Thymus (tissue), 11 donors: ENCODE measurements at regions not wholly inside any gene's neighbourhood (a gene's known extent, or its start where the extent isn't known, plus 50 kb on each side); places are given as distances from the start of the nearest gene placed in this dataset.

Experiments
- DNase-seq, 9 donors: peaks; one replicate each; pipeline ENCODE4 v3.0.0-alpha.2; 2013; ENCODE audit warnings: low spot score in 9 of 9, low read depth in 6 of 9, missing footprints in 1 of 9
- H3K27ac ChIP-seq, 2 donors: one replicate each; pipeline ENCODE4 v1.5.1; 2013; ENCODE audit warnings: control low read depth in 1 of 2, low read depth in 1 of 2, low read length in 1 of 2, mild to moderate bottlenecking in 1 of 2, moderate library complexity in 1 of 2
- H3K27me3 ChIP-seq, 2 donors: one replicate each; pipeline ENCODE4 v1.5.1; 2013; ENCODE audit warnings: low read length in 1 of 2; ENCODE audit not compliant: control insufficient read depth in 2 of 2, insufficient read depth in 1 of 2
- H3K36me3 ChIP-seq, 2 donors: one replicate each; pipeline ENCODE4 v1.5.1; 2013; ENCODE audit warnings: low read length in 1 of 2, mild to moderate bottlenecking in 1 of 2, moderate library complexity in 1 of 2; ENCODE audit not compliant: control insufficient read depth in 2 of 2, insufficient read depth in 2 of 2
- H3K4me1 ChIP-seq, 2 donors: one replicate each; pipeline ENCODE4 v1.5.1; 2013; ENCODE audit warnings: low read length in 2 of 2; ENCODE audit not compliant: control insufficient read depth in 2 of 2, insufficient read depth in 2 of 2
- H3K4me3 ChIP-seq, 2 donors: one replicate each; pipeline ENCODE4 v1.5.1; 2013; ENCODE audit warnings: low read length in 2 of 2, control low read depth in 1 of 2, mild to moderate bottlenecking in 1 of 2
- H3K9me3 ChIP-seq, 2 donors: one replicate each; pipeline ENCODE4 v1.5.1; 2013; ENCODE audit warnings: low read length in 1 of 2, mild to moderate bottlenecking in 1 of 2; ENCODE audit not compliant: control insufficient read depth in 2 of 2, insufficient read depth in 1 of 2
- WGBS: extraction: QIAGEN DNeasy Blood & Tissue Kit; methylation state at CpG from one replicate; pipeline ENCODE4 v1.1.7; 2013; 5-methylcytosine and 5-hydroxymethylcytosine counted together
- donor health status: healthy.

DNA sequence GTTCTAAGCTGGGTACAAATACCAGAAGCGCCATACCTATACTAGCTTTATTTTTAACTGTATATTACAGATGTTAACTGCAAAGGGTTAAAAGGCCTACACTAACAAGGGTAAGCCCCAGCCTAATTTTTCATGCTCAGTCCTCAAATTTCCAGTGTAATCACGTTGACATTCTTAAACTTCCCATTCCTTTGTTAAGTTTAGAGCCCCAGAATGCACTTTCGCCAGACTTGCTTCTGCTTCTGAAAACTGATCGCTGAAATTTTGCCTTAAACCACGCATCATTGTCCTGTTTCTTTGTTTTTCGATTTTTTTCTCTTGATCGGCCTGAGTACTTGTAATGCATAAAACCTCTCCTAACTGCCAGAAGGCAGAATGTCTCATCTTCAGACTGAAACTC, 2141.9 kb upstream of the AGA start:
- Histone ChIP-seq H3K9me3 (no peaks in the 10 kb centered on the region), H3K4me3 (no peak overlapping the region), H3K27ac (no peak overlapping the region), H3K36me3 (no peaks in the 10 kb centered on the region), H3K27me3 (no peaks in the 10 kb centered on the region), H3K4me1 (no peaks in the 10 kb centered on the region)
- WGBS: 87% methylated on average over 7 of the region's 7 CpGs
- no peak for DNase-seq

DNA sequence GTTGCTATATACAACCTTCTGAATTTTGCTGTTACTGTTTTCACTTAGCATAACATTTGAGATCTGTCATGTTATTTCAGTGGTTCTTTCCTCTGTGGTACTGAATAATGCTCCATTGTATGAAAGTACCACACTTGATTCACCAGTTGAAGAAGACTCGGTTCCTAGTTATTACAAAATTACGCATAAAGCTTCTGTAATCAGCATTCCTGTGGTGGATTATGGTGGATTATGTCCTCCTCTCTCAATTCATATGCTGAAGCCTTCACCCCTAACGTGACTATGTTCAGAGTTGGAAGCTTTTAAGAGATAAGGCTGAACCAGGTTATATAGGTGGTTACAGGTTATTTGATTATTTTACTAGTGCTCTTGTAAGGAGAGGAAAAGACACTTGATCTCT, 2143.5 kb upstream of the AGA start:
- Histone ChIP-seq H3K4me3 (no peak overlapping the region), H3K9me3 (no peaks in the 10 kb centered on the region), H3K4me1 (no peaks in the 10 kb centered on the region), H3K36me3 (no peaks in the 10 kb centered on the region), H3K27ac (no peak overlapping the region), H3K27me3 (no peaks in the 10 kb centered on the region)
- WGBS: 90% methylated on average over 3 of the region's 3 CpGs
- no peak for DNase-seq

DNA sequence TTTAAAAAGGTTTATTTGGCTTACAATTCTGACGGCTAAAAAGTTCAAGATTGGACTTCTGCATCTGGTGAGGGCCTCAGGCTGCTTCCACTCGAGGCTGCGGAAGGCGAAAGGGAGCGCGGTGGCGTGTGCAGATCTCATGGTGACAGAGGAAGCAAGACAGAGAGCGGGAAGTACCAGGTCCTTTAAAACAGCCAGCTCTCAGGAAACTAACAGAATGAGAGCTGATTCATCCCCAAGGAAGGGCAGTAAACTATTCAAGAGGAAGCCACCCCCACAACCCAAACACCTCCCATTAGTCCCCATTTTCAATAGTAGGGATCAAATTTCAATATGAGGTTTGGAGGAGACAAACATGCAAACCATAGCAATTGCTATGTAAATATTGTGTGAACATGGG, 2144.2 kb upstream of the AGA start:
- WGBS: 96% methylated on average over 8 of the region's 8 CpGs
- no peak overlapping the region for H3K27ac ChIP-seq
- DNase-seq: no peak
- H3K9me3 ChIP-seq: no peaks in the 10 kb centered on the region
- no peaks in the 10 kb centered on the region for H3K27me3 ChIP-seq
- H3K4me3 ChIP-seq: no peak overlapping the region
- H3K36me3 ChIP-seq: no peaks in the 10 kb centered on the region
- no peaks in the 10 kb centered on the region for H3K4me1 ChIP-seq

DNA sequence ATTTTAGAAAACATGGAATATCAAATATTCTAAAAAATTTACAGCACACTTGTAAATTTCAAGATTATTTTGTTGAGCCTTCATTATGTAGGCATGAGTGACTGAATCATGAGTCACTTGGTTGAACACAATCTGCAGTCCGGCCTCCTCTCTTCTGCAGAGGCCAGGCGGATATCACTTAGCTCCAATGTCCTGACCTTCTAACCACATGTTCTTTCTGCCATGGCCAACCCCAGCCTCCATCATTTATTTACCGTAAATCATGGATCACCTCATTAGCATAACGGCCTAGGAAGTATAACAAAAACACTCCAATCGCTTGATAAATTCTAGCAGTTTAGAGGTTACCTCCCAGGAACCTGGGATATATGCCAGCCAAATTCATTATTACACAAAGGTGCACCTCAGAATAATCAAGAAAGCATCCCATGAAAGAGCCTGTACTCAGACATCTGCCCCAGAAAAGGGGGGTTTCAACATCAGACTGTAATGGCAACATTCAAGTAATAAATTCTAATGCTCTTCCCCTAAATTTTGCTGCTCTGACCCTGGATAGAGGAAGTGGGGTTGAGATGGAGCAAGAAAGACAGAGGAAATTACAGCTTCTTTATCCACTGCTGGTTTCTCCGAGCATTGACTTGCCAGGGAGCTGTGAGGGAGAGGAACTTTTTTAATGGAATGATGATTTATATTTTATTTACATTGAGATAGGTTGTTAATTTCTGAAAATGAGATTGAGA, 2153.6 kb upstream of the AGA start:
- Histone ChIP-seq H3K4me3 (no peak overlapping the region), H3K27me3 (no peaks in the 10 kb centered on the region), H3K9me3 (no peaks in the 10 kb centered on the region), H3K36me3 (no peaks in the 10 kb centered on the region), H3K27ac (no peak overlapping the region), H3K4me1 (no peaks in the 10 kb centered on the region)
- DNase-seq: no peak
- WGBS: 79% methylated on average over 6 of the region's 6 CpGs

DNA sequence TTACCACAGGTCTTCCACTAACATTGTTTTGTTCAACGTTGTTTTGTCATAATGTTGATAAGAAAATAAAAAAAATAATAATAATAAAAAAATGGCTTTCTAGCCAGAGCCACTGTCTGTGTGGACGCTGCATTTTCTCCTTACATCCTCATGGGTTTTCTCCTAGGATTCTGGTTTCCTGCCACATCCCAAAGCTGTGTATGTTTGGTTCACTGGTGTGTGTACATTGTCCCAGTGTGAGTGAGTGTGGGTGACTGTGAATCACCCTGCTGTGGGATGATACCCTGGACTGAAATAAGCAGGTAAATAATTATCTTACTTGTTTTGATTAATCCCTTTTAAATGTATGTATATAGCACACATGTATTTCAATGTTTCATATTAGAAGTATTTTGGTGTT, 2154.4 kb upstream of the AGA start:
- H3K36me3 ChIP-seq: no peaks in the 10 kb centered on the region
- no peaks in the 10 kb centered on the region for H3K9me3 ChIP-seq
- no peak overlapping the region for H3K4me3 ChIP-seq
- no peak overlapping the region for H3K27ac ChIP-seq
- WGBS: 77% methylated on average over 2 of the region's 2 CpGs
- no peak for DNase-seq
- no peaks in the 10 kb centered on the region for H3K27me3 ChIP-seq
- H3K4me1 ChIP-seq: no peaks in the 10 kb centered on the region

DNA sequence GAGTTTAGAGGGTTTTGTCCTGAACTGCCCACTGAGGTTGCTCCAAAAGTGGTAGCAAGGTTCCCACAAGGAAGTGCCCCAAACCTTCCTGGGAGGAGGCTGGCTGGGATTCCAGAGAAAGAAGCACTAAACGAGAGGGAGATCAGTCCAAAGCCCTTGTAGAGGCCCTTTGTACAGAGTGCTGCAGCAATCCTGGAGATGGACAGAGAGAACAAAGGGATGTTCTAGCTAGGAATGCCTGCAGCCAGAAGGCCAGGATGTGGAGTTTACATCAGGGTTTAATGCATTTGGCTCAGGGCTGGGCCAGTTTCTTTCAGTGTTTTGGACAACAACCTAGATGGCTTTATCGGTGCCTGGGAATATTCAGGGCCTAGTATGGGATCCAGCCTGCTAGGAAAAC, 2155.1 kb upstream of the AGA start:
- WGBS: 59% methylated on average over 2 of the region's 2 CpGs
- no peaks in the 10 kb centered on the region for H3K36me3 ChIP-seq
- H3K4me1 ChIP-seq: no peaks in the 10 kb centered on the region

DNA sequence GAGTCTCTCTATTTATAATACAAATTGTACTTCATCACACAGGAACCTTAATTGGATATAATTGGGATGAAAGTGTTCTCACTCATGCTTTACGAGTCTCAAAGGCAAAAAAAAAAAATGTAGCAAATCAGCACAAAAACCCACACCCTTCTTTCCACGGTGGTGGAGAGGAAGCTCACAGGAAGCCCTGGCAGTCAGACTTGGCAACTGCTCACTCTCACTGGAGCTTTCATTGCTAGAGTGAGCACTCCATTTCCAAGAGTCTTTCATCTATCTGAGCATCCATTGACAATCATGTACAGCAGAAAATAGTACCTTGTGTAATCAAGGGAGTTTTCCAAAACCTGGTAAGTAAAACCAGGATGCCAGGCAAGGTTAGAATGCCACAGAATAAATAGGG, 2159.4 kb upstream of the AGA start:
- Histone ChIP-seq H3K27me3 (no peaks in the 10 kb centered on the region), H3K27ac (no peak overlapping the region), H3K4me3 (no peak overlapping the region), H3K9me3 (no peaks in the 10 kb centered on the region), H3K36me3 (no peaks in the 10 kb centered on the region), H3K4me1 (no peaks in the 10 kb centered on the region)
- no peak for DNase-seq
- 4% methylated on average over 2 of the region's 2 CpGs for WGBS

More for the DNA sequence above, 2155.1 kb upstream of the AGA start:
- no peak for DNase-seq
- Histone ChIP-seq H3K27me3 (no peaks in the 10 kb centered on the region), H3K9me3 (no peaks in the 10 kb centered on the region), H3K4me3 (no peak overlapping the region), H3K27ac (no peak overlapping the region)

DNA sequence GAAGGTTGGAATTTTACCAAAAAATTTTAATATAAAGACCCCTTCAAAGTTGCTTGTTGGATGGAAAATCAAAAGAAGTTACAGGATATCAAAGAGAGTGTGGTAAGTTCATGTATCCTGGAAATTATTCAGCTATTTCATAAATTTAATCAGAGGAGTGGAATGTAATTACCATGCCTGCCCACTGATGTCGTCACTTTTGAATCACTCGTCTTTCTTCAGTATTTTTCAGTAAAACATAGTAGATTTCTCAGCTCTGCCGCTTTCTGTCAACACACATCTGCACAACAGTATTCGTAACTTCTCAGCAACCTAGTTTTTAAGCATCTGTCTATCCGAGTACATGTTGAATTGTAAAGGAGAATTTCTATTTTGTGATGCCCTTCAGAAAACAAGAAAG, 2163.0 kb upstream of the AGA start:
- no peaks in the 10 kb centered on the region for H3K9me3 ChIP-seq
- DNase-seq: no peak
- no peak overlapping the region for H3K4me3 ChIP-seq
- no peak overlapping the region for H3K27ac ChIP-seq
- 93% methylated on average over 5 of the region's 5 CpGs for WGBS
- H3K4me1 ChIP-seq: no peaks in the 10 kb centered on the region
- no peaks in the 10 kb centered on the region for H3K36me3 ChIP-seq
- H3K27me3 ChIP-seq: no peaks in the 10 kb centered on the region

DNA sequence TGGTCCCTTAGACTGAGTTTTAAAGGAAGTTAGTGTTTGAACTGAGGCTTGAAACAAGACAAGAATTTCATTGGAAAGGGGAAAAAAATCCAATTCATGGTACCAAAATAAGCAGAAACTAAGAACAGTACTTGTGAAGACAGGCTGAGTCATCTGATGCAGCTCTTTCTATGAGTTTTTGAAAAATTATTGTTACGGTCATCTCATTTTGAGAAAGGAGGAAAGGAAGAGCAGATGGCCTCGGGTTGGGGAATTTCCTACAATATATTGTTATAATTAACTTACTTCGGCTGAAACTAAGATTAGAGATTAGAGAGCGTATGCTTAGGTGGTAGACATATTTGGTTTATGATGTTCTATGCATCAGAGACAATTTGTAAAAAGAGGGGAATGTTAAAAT, 2164.8 kb upstream of the AGA start:
- Histone ChIP-seq H3K27me3 (no peaks in the 10 kb centered on the region), H3K36me3 (no peaks in the 10 kb centered on the region), H3K9me3 (no peaks in the 10 kb centered on the region), H3K27ac (no peak overlapping the region), H3K4me3 (no peak overlapping the region), H3K4me1 (no peaks in the 10 kb centered on the region)
- WGBS: 91% methylated on average over 4 of the region's 4 CpGs
- DNase-seq: no peak

DNA sequence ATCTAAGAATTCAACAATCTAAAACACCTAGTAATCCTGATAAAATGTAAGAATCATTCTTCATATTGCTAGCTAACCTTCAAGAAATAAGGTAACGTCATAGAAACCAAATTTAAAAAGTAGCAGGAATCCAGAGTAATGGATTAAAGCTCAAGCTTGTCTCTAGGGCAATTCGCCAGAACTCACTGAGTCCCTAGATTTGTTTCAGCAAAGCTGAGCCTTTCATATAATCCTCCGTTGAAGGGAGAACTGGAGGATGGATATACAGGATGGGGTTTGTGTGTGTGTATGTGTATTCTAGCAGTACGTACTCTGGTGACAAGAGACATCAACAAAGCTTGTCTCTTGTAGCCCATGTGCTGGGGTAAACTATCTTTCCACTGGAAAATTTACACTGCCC, 2173.5 kb upstream of the AGA start:
- Histone ChIP-seq H3K9me3 (no peaks in the 10 kb centered on the region), H3K27me3 (no peaks in the 10 kb centered on the region), H3K27ac (no peak overlapping the region), H3K36me3 (no peaks in the 10 kb centered on the region), H3K4me1 (no peaks in the 10 kb centered on the region), H3K4me3 (no peak overlapping the region)
- WGBS: 92% methylated on average over 4 of the region's 4 CpGs
- no peak for DNase-seq
